CD4-positive, alpha-beta T cell treated with Interleukin-4 for 1 hour (primary cell): ENCODE measurements at regions not wholly inside any gene's neighbourhood (a gene's known extent, or its start where the extent isn't known, plus 50 kb on each side); places are given as distances from the start of the nearest gene placed in this dataset.

Source experiments
- DNase-seq, 2 donors: peaks; one replicate each; pipeline ENCODE4 v3.0.0-alpha.2; 2020 to 2022

DNA sequence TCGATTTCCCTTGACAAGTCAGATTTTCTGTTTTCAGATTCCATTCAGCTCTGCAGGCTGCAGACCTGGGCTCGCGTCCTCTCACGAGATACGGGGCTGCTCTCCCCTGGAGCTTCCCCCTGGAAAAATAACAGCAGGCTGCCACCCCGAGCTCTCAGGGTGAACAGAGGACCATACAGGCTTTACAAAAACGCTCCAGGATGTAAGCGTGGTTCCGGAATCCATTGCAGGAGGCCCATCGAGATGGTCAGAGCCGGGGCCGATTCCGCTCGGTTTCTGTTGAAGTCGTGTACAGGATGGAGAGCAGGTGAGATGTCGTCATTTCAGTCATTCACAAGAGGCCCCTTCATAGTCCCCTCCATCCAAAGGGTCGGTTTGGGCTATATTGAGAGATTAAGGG, 297.7 kb upstream of the IRX4 start:
- DNase-seq = no peak

DNA sequence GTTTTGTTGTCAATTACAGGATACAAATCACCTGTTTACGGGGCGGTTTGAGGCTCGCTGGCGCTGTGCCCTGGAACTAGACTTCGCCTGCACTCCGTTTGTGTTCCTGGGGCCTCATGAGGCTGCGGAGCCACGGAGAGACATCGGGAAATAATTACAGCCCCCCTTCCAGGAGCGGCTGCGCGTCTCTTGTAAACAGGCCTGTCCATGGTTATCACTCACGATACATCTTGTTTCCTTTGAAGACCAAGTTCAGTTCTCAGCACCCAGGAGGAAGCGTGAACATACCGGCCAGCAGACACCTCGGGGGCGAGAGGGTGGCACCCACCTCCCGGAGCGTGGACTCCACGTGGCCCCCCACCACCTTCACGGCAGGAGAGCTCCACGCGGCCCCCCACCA, 297.1 kb upstream of the IRX4 start:
- no peak for DNase-seq

DNA sequence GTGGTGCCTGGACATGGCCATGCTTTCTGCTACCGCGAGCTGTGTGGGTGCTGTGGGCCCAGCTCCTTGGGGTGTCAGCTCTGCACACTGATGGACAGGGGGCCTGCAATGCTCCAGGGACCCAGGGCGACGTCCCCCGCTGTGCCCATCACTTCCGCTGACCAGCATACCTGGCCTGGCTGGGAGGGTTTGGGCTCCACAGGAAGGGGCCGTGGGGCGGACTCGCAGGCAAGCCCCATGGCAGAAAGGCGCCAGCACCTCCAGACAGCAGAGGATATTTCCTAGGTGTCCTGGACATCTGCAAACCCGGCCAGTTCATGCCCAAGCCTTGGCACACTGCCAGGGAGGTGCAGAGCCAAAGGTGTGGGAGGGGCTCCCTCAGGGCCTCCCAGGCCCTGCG, 295.8 kb upstream of the IRX4 start:
- DNase-seq = no peak

DNA sequence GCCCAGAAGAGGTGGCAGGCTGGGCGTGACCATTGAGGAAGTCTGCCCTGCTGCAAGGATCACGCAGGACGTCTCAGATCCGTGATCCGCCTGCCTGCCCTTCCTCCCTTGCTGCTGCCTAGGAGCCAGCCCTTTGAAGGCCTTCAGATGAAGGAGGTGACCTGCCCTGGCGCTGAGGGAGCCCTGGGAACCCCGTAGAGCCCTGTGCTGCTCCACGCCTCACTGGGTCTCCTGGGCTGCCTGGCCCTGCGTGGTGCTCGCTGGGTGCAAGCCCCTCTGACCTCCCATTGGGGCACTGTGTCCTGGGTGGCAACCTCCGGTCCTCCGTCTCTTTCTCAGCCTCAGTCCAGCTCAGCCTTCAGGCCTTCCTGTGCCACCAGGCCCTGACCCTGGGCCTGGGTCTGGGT, 295.3 kb upstream of the IRX4 start:
- DNase-seq = no peak

DNA sequence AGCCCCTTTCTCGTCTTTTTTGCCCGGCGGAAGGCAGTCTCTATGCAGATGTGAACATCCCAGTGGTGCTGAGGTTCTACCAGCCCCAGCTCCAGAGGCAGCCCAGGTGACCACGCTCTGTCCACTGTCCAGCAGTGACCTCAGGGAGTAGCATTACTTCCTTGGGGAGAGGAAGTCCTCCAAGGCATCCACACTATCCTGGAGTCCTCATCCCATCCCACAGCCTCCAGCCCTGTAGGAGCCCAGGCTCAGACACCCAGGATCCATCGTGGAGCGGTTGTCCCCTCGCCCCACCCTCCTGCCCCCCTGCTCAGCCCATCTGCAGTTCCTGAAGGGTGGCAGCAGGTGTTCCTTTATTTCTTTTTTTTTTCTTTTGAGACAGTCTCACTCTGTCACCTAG, 294.5 kb upstream of the IRX4 start:
- DNase-seq = no peak

DNA sequence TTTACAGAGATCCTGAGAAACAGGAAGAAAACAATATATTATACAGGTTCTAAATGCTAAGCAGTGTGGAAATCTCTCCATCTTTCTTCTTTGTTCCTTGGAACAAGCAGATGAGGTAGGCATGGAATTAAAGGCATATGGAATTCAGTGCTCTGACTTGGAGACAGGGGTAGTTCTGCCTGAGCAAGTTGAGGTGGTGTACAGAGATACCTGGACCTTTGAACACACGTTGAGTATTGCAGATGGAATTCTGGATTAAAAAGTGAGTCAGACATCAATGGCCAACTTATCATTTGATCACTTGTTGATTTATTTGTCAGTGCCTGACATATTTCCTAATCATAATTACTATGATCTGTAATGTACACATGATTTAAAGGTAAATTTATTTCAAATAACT, 293.9 kb upstream of the IRX4 start:
- DNase-seq = no peak

DNA sequence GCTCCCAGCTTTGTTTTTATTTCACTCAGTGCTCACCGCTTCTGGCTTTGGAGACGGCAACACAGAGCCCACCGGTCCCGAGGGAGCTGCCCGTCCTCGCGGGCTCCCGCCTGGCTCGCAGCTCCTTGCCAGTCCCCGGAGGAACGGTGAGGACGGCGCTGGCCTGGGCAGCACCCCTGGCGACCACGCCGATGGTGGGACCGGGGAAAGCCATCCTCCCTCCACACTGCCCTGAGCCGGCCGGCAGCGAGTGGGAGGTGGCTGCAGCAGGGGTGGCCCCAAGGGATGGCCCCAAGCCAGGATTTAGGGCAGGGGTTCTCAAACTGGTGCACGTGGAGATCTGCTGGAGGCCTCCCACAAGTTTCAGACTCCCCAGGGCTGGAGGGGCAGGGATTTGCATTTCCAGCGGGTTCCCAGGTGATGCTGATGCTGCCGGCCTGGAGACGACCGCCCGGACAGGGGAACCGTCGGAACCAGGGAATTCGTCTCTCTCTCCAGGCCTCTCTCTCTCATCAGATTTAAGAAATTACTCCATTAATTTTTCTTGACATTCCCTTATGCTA, 293.2 kb upstream of the IRX4 start:
- no peak for DNase-seq

DNA sequence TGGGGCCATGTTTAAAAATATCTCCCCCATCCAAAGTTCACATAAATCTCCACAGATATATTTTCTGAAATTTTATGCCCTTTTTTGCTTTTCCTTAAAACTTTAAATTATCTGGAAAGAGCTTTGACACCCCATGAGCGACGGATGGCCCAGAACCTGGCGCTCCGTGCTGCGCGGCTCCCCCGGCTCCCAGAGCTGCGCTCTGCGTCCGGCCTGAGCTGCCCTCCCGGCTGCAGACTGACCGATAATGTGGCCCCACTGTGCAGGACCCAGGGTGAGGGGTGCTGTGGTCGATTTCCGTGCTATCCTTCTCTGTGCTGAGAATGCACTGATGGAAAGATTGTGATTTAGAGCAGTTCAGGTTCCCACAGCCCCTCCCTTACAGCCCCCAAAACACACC, 292.3 kb upstream of the IRX4 start:
- DNase-seq = no peak

DNA sequence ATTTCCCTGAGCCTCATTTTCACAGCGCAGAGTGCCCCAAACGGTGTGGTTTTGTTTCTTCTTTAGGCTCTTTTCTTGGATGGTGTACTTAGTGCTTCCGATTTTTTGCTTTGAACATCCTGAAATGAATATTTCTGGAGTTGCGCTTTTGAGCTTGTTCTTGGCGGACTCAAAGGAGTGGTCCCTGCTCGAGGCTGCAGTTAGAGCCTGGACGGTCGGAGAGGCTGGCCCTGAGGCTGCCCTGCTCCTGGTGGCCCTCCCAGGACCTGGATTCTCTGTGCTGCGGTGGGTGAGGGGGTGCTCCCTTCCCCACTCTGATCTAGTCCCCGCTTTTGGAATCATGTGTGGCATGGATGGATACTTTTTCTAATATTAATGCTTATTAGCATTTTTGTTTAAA, 291.8 kb upstream of the IRX4 start:
- no peak for DNase-seq

DNA sequence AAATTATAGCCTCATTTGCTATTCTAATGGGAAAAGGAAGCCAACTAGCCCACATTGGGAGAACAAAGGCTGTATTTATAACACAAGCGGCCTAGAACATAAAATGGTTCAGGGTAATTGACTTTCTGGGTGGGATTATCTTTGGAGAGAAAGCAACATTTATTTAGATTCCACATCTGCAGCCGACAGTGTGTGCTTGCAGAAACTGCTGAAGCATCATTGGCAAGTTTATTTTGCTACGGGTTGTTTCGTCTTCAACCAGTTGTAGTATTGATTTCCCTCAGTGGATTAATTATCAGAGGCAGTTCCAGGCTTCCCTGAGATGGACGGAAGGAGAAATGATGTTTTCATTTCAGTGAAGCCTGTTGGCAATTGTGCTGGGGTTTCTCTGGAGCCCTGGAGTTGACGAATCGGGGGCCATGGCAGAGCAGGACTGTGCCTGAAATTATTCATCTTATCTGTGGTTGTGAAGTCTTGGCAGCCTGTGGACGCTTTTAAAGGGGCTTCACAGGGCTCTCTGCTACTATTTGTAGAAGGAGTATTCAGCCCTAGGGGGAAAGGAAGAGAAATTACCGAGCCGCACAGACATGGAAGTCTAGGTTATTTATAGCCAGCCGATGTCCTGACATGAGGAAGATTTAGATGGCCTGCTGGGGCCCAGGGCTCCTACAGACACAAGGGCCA, 290.6 kb upstream of the IRX4 start:
- no peak for DNase-seq

DNA sequence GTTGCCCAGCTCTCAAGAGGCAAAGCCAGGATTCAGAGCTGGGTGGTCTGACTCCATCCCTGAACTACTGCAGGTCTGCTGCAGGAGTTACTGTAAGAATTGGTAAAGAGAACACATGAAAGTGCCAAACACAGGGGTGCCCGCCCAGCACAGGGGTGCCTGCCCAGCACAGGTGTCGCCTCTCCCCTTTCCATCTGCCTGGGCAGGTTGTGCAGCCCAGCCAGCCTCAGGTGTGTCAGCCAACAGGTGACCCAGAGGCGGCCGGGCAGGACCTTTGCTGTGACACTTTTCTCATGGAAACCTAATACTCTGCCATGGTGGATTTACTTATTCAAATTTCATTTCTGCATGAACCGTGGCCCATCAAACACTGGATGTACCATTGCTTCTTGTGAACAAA, 289.7 kb upstream of the IRX4 start:
- DNase-seq = no peak

DNA sequence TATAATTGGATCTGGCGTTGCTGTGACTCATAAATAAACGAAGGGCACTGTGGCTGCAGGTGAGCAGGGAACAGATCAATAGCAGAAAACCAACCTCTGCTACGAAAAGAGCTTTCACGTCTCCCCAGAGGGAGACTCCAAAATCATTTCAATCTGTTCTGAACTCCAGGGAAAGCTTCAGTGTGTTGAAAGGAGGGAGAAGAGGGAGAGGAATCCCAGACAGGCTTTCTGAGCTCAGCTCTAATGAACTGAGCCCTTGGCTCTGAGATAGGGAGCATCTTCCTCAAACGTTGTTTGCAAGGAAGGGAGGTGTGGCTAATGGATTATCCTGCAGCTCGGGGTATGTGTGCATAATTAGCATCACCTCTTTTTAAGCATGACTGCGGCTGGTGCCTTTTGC, 288.0 kb upstream of the IRX4 start:
- no peak for DNase-seq

DNA sequence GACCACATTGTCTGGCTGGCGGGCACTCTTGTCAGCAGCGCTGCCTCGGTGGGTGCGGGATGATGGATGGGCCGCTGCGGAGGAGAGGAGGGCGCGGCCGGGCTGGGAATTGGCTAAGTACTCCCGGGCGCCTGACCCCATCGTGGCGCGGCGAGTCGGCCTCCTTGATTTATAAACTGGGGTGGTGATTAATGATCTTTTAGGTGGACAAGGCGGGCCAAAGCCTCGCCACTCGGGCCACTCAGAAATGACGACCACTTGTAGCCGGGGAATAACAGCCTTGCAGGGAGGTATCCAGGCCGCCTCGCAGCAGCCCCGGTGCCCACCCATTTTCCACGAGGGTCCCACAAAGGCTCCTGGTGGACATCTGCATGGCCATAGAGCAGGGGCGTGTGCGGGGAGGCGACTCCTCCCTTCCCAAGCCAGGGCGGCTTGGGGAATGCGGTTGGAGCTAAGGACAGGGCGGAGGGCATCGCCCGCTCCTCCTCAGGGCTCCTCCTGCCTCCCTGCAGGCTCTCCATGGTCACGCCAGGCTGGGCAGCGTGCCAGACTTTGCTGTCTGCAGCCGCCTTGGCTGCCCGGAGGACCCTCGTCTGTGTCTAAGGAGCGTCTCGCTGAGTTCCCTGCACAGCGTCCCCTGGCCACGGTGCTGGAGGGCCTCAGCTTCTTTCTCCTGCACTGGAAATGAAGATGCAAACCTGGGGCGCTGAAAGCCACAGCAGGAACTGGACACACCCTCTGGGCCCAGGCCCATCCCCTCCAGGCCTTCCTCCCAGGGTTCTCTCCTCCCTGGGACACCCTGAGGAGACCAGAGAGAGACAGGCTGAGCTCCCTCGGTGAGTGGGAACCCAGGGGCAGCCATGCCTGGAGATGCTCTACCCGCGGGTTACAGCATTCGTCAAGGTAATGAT, 287.4 kb upstream of the IRX4 start:
- DNase-seq = no peak

DNA sequence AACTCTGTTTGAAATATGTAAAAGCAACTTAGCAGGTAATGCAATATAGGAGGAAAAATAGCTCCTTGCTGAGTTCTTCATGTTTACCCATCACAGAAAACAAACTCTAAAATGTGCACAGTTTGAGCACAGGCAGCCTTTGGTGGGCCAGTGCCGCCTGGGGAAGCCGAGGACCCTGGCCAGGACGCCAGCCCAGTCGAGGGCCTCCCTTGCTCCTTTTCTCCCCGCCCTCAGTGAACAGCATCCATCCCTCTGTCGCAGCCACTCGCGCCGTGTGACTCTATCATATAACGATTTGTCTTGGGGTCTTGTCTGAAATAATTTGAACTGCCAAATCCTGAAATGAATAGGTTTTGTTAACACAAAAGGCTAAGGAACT, 286.7 kb upstream of the IRX4 start:
- no peak for DNase-seq

DNA sequence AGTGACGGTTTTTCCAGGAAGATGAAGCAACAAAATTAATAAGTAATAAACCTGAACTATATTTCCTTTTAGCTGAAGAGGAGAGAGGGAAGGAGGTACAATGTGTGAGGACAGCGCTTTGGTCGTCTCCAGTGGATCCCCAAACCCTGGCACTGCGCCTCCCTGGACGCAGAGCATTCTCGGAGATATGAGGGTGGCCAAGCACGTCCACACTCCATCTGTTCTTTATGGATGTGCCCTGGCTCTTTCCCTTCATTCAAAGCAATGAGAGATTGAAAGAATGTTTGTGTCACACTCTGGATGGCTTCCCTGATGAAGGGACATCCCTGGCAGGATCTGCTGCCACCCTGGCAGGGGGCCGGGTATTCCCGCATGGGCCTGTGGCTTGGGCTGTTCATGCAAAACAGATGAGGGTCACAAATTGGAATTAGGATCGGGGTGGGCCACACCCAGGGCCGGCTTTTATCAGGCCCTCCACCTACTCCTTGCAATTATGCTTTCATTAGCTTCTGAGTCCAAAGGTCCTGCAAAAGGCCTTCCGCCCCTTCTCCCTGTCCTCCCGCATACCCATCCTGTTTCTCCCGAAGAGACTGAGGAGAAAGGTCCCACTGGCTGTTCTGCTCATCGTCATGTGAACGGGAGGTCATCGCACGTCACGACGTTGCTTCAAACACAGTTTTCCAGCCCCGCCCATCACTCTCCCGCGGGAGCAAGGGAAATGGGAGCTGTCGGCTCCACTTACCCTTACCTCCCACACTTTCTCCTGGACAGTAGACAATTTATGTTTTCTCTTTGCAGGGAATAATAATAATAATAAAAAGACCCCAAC, 286.1 kb upstream of the IRX4 start:
- no peak for DNase-seq

DNA sequence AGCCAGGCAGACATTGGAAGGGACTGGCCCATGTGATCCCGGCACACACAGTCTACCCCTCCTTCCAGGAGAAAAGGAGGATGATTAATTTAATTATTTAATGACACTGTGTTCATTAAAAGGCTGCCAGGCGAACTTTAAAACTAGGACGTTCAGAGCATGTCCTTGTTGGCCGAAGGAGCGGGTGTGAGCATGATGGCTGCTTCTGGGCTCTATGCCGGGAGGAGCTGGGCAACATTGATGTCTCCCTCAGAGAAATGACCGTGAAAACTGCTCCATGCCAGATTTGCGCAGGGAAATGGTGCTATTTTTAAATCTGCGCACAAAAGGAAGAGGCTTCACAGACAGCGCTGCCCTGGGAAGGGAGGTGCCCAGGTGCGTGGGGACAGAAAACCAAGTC, 284.9 kb upstream of the IRX4 start:
- no peak for DNase-seq

DNA sequence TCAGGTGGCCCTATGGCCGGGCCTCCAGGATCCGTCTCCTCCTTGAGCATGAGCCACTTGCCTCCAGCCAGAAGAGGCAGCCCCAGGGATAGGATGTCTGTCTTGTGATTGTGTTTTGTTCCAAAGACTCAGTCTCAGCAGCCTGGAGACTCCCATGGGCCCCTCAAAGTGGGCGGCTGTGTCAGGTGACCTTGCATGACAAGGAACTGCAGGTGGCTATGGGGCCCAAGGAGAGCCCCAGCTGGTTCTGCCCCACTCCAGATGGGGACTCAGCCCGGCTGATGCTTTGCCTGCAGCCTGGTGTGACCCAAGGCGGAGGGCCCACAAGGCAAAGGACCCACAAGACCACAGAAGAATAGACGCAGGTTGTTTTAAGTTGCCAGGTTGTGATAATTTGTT, 284.3 kb upstream of the IRX4 start:
- DNase-seq = no peak

DNA sequence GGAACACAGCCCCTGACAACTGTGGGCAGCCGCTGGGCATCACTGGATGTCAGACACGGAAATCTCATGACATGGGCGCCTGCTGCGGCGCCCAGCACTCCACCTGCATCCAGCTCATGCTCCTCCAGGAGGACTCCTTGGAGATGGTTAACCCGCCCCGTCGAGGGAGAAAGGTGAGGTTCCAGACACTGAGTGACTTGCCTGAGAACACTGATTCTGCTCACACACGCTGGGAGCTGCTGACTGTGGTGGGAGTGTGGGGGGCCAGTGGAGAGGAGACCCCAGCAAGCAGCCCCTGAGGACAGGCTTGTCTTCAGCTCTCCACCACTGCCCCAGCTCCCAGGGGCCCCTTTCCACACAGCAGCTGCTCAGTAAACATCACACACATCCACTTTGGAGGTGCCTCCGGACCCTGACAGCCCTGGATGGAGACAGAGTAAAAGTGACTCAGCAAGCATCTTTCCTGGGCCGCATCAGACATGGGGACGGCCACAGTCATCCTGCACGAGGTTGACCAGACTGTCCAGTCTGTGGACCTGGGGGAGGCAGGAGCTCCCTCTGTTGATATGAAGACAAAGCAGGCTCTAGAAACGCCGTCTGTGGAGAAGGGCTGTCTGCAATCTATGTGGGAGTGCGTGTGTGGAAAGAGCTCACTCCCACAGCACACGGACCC, 283.7 kb upstream of the IRX4 start:
- no peak for DNase-seq

DNA sequence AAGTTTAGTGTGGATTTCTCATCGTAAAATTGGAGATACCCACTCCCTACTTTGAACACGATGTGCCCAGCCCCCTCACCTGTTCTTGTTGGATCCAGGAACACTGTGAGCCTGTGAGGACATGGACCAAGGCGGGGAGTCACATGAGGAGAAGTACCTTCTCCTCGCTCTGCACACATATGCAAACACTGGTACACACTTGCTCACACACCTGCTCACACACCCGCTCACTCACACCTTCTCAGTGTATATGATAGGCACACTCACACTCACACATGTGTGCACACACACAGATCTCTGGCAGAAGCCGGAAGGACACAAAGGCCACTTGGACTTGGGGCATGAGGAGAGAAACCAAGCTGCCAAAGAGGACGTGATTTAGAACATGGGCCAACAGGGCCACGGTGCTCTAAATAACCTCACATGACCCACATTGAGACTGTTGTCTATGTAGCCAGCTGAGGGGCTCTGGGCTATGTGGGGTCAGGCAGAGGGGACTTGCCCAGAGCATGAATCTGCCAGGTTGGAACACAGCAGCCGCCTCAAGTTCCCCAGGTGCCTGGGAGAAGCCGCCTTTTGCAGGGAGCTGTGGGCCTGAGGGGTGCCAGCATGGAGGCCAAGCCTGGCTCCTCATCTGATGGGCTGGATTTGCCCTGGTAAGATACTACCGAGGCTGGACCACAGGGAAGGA, 283.0 kb upstream of the IRX4 start:
- DNase-seq = no peak

DNA sequence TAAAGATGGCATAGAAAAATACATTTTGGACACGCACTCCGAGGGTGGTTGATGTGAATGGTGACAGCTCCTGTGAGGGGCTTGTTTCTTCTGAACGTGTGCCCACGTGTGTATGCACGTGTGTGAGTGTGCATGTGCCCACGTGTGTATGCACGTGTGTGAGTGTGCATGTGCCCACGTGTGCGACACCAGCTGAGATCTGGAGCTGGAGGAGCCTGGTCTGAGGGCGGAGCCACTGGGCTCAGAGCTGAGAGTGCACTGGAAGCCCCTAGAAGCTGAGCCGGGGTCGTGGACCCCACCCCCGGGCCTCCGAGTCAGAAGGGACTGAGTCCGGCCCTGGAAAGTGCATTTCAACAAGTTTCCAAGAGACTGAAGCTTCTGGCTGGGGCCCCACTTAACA, 282.5 kb upstream of the IRX4 start:
- no peak for DNase-seq

DNA sequence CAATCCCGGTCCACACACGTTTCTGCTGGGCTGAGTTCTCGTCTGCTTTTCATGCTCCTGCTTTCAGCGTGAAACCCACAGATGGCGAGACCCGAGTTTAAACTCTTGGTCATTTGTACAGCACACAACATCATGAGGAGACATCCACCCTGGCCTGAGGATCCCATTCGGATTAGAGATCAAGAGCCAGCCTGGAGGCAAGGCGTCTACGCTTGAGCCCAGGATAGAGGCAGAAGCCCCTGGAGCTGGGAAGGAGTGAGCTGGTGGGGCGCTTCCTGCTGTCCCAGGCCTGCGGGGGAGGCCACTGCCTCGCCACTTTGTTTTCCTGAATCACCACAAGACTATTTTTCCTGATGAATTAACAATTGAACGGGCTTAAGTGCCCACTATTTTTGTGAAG, 281.9 kb upstream of the IRX4 start:
- no peak for DNase-seq

DNA sequence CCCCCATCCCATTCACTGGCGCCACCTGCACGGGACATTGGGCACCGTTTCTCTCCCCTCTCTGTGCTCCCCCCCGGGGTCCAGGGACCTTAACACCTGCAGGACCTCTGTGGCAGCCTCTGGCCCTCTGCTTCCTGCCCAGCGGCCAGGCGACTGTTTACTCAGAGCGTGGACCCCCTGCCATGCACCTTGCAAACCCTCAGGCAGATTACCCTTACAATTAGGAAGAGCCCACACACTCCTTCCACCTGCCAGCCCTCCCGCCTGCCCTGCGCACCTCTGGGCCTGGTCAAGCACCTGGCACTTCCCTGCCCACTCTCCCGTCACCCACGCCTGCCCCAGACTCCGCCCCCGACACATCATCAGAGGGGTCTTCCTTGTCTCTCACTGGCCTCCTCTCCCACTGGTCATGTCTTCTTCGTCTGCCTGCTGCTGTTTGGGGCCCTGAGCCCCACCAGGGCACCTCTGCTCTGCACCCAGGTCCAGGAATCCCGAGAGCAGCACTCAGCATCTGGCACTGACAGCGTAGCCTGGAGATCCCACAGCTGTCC, 281.3 kb upstream of the IRX4 start:
- no peak for DNase-seq
